CD4-positive, alpha-beta memory T cell (primary cell): ENCODE measurements at regions not wholly inside any gene's neighbourhood (a gene's known extent, or its start where the extent isn't known, plus 50 kb on each side); places are given as distances from the start of the nearest gene placed in this dataset.
A peak's percentile ranks its signal among the peaks of the same experiment; 100 is the strongest.
"Not testable (repeated sequence)": the region's sequence is repeated elsewhere in the genome, so short reads cannot be mapped to it uniquely, and the experiment has no call there.

Experiments
- CTCF ChIA-PET: fragments of 350-600 bp; sonication (Branson Sonifier 250); formaldehyde crosslinking; loops from one replicate; lab custom pipeline; 2021; ENCODE audit warnings: inconsistent platforms; ENCODE audit not compliant: partially characterized antibody; lab: Charles Lee
- POLR2A ChIA-PET: fragments of 350-600 bp; sonication (Branson Sonifier 250); formaldehyde crosslinking; loops from one replicate; lab custom pipeline; 2021; ENCODE audit not compliant: partially characterized antibody; lab: Charles Lee
- DNase-seq, 5 donors: peaks; one replicate each; pipeline versions ENCODE4 v3.0.0 to v3.0.0-alpha.2; 2020 to 2022; ENCODE audit warnings: mixed read lengths in 1 of 5
- H3K27ac ChIP-seq: one replicate; pipeline ENCODE4 v1.7.0; 2013; ENCODE audit warnings: low read depth, low read length
- H3K27me3 ChIP-seq: 2 replicates; pipeline ENCODE4 v1.7.0; 2013; ENCODE audit warnings: mild to moderate bottlenecking, low read length, moderate library complexity; ENCODE audit not compliant: insufficient read depth
- H3K36me3 ChIP-seq: 2 replicates; pipeline ENCODE4 v1.7.0; 2013; ENCODE audit warnings: mild to moderate bottlenecking, low read length, moderate library complexity; ENCODE audit not compliant: insufficient read depth
- H3K4me1 ChIP-seq: 2 replicates; pipeline ENCODE4 v1.7.0; 2013; ENCODE audit warnings: mild to moderate bottlenecking, low read length, moderate library complexity; ENCODE audit not compliant: insufficient read depth
- H3K4me3 ChIP-seq, 2 donors: one replicate each; pipeline ENCODE4 v1.7.0; 2013; ENCODE audit warnings: low read length in 2 of 2, mild to moderate bottlenecking in 1 of 2
- H3K9me3 ChIP-seq, 2 donors: one replicate each; pipeline ENCODE4 v1.7.0; 2013; ENCODE audit warnings: low read length in 2 of 2, control low read depth in 1 of 2; ENCODE audit not compliant: control insufficient read depth in 1 of 2
- H3K27ac Mint-ChIP-seq, 7 donors: one replicate each; pipeline ENCODE4 v1.8.0; 2020 to 2021; ENCODE audit warnings: mixed read lengths in 7 of 7, mild to moderate bottlenecking in 6 of 7, inconsistent platforms in 3 of 7, moderate library complexity in 3 of 7
- H3K27me3 Mint-ChIP-seq, 2 donors: one replicate each; pipeline ENCODE4 v1.8.0; 2020 to 2021; ENCODE audit warnings: mixed read lengths in 2 of 2
- H3K36me3 Mint-ChIP-seq, 2 donors: one replicate each; pipeline ENCODE4 v1.8.0; 2020 to 2021; ENCODE audit warnings: mixed read lengths in 2 of 2, inconsistent platforms in 1 of 2, mild to moderate bottlenecking in 1 of 2
- H3K4me1 Mint-ChIP-seq, 4 donors: one replicate each; pipeline ENCODE4 v1.8.0; 2020 to 2021; ENCODE audit warnings: mixed read lengths in 4 of 4, mild to moderate bottlenecking in 1 of 4
- H3K4me3 Mint-ChIP-seq, 8 donors: one replicate each; pipeline ENCODE4 v1.8.0; 2020 to 2021; ENCODE audit warnings: mixed read lengths in 8 of 8, mild to moderate bottlenecking in 7 of 8, moderate library complexity in 6 of 8, inconsistent platforms in 3 of 8
- H3K9me3 Mint-ChIP-seq, 8 donors: one replicate each; pipeline ENCODE4 v1.8.0; 2020 to 2021; ENCODE audit warnings: mixed read lengths in 8 of 8, mild to moderate bottlenecking in 5 of 8, inconsistent platforms in 3 of 8, moderate library complexity in 1 of 8
- intact Hi-C: fragments of 100-400 bp; cut with micrococcal nuclease; formaldehyde crosslinking; loops from one replicate; pipeline ENCODE4 v1.15.1; 2023

DNA sequence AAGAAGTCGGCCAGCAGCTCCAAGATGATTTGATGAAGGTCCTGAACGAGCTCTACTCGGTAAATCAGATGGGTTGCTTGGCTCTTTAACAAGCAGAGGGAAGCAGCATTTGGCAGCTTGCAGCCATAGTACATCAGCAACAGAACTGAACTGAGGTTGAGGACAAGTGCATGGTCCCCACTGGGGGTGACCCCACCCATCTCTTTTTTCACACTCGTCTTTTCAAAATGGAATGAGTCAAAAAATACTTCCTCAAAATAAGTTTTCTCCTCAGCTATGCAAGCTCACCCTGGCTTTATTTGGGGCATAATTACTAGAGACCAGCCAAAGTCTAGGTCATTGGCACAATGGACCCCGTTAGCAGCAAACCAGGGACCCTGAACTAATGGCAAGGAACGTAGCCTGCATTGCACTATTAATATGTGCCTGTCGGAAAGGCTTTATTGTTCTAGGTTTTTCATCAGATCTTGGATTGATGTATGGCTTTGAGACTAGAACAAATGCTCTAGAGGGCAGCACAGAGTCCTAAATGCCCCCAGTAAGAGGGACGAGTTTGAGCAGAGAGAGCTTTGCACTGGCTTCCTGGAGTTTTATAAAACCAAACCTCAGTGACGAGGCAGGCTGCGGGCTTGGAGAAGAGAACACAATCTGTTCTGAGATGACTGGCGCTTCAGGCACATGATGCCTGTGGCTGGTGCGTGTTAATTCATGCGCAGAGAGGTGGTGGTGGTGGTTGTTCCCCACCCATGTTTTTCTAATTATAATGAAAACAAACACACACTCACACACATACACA, 74.2 kb upstream of the FAM72C start:
- CTCF ChIA-PET, H3K4me1 ChIP-seq, H3K27me3 ChIP-seq, H3K36me3 ChIP-seq, H3K4me3 Mint-ChIP-seq, H3K27ac Mint-ChIP-seq, H3K27me3 Mint-ChIP-seq, H3K4me3 ChIP-seq, H3K4me1 Mint-ChIP-seq, POLR2A ChIA-PET, H3K27ac ChIP-seq, H3K36me3 Mint-ChIP-seq, intact Hi-C loops, H3K9me3 ChIP-seq, H3K9me3 Mint-ChIP-seq: not testable (repeated sequence)
- peak in 2 of 5 donors; percentile 26 to 43 for DNase-seq

GRCh38 chr1:144042251-144042650, 70.5 kb upstream of the FAM72C start:
- H3K27ac Mint-ChIP-seq, H3K4me3 Mint-ChIP-seq, H3K27me3 Mint-ChIP-seq, H3K27me3 ChIP-seq, DNase-seq, H3K9me3 ChIP-seq, H3K27ac ChIP-seq, intact Hi-C loops, H3K4me3 ChIP-seq, CTCF ChIA-PET, H3K36me3 ChIP-seq, H3K9me3 Mint-ChIP-seq, POLR2A ChIA-PET, H3K4me1 ChIP-seq, H3K4me1 Mint-ChIP-seq, H3K36me3 Mint-ChIP-seq: not testable (repeated sequence)

GRCh38 chr1:144040293-144040692, 68.5 kb upstream of the FAM72C start:
- H3K4me3 Mint-ChIP-seq, H3K27ac Mint-ChIP-seq, H3K27me3 ChIP-seq, H3K4me1 ChIP-seq, H3K36me3 ChIP-seq, POLR2A ChIA-PET, H3K9me3 ChIP-seq, intact Hi-C loops, H3K27me3 Mint-ChIP-seq, H3K27ac ChIP-seq, DNase-seq, H3K4me3 ChIP-seq, H3K9me3 Mint-ChIP-seq, H3K4me1 Mint-ChIP-seq, CTCF ChIA-PET, H3K36me3 Mint-ChIP-seq: not testable (repeated sequence)

DNA sequence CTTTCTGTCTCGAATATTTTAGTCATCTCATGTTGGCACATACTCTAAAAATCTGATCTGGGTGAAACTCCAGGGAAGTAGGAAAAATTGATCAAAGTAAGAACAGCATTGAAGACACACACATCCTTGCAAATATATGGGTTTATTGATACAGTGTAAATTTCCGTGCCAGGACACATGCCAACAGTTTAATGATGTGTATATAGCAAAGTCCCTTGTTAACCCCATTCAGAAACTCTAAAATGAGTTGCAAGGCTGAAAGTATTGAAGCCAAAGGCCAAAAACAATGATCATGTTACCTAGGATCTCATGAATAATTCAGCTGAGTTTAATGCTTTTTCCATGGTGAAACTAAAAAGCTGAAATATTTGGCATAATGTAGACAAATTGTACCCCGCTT, 62.3 kb upstream of the FAM72C start:
- POLR2A ChIA-PET, H3K27me3 Mint-ChIP-seq, H3K9me3 Mint-ChIP-seq, H3K27ac Mint-ChIP-seq, H3K27ac ChIP-seq, H3K27me3 ChIP-seq, H3K36me3 ChIP-seq, H3K4me3 Mint-ChIP-seq, H3K4me3 ChIP-seq, intact Hi-C loops, H3K9me3 ChIP-seq, H3K36me3 Mint-ChIP-seq, CTCF ChIA-PET, H3K4me1 ChIP-seq, H3K4me1 Mint-ChIP-seq, DNase-seq: not testable (repeated sequence)

- H3K27me3 ChIP-seq, H3K27ac Mint-ChIP-seq, POLR2A ChIA-PET, H3K4me1 ChIP-seq, intact Hi-C loops, H3K9me3 Mint-ChIP-seq, H3K9me3 ChIP-seq, CTCF ChIA-PET, H3K36me3 ChIP-seq, DNase-seq, H3K27me3 Mint-ChIP-seq, H3K27ac ChIP-seq, H3K36me3 Mint-ChIP-seq, H3K4me3 ChIP-seq, H3K4me3 Mint-ChIP-seq, H3K4me1 Mint-ChIP-seq: not testable (repeated sequence)
Observed at GRCh38 chr1:144031550-144031949, 59.8 kb upstream of the FAM72C start.

- H3K4me3 ChIP-seq, intact Hi-C loops, H3K36me3 Mint-ChIP-seq, DNase-seq, H3K27me3 ChIP-seq, H3K9me3 Mint-ChIP-seq, CTCF ChIA-PET, H3K4me1 Mint-ChIP-seq, H3K27me3 Mint-ChIP-seq, H3K27ac Mint-ChIP-seq, H3K4me1 ChIP-seq, H3K36me3 ChIP-seq, H3K27ac ChIP-seq, H3K4me3 Mint-ChIP-seq, POLR2A ChIA-PET, H3K9me3 ChIP-seq: not testable (repeated sequence)
Observed at GRCh38 chr1:144026022-144026421, 54.2 kb upstream of the FAM72C start.

DNA sequence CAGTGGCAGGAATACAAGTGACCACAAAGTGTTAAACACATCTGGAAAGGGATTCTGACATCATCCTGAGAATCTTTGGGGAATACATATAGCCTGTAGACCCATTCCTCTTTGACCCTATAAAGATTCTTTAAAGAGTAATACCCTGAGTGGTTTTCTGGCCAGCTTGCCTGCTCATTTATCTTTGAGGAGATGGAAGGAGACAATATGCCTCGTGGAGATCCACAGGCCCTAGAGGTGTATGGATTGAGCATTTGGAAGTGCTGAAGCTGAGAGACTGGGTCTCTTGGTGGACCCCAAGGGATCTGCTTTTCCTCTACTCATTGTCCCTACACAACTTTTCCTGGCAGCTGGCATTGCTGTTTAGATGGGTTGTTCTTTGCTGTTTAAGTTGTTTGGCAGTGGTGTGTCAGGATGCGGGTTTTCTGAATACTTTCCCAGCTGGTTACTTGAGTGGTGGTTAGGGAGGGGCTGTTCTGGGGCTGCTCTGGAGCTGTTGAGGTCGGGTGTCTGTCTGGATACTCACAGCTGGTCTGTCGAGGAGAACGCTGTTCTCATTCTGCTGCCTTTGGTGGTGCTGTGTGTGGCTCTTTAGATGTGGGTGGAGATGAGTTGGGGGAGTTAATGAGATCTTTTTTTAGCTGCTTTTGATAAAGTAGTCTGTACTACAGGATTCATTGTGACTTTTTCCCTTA, 50.1 kb upstream of the FAM72C start:
- H3K4me3 Mint-ChIP-seq, H3K27ac Mint-ChIP-seq, POLR2A ChIA-PET, H3K36me3 ChIP-seq, intact Hi-C loops, H3K27ac ChIP-seq, CTCF ChIA-PET, DNase-seq, H3K4me1 ChIP-seq, H3K9me3 ChIP-seq, H3K4me3 ChIP-seq, H3K27me3 ChIP-seq, H3K4me1 Mint-ChIP-seq, H3K36me3 Mint-ChIP-seq, H3K9me3 Mint-ChIP-seq, H3K27me3 Mint-ChIP-seq: not testable (repeated sequence)
